Panc1 (cell line): ENCODE measurements at regions not wholly inside any gene's neighbourhood (a gene's known extent, or its start where the extent isn't known, plus 50 kb on each side); places are given as distances from the start of the nearest gene placed in this dataset.

ENCODE experiments used
- POLR2AphosphoS5 ChIP-seq: IDR thresholded peaks from 2 replicates; pipeline ENCODE4 v1.6.1; 2012; ENCODE audit warnings: mild to moderate bottlenecking, low read depth, low read length, moderate library complexity
- SIN3A ChIP-seq: IDR thresholded peaks from 2 replicates; pipeline ENCODE4 v1.6.1; 2012; ENCODE audit warnings: low read depth, mild to moderate bottlenecking, low read length, moderate library complexity, borderline replicate concordance; ENCODE audit not compliant: insufficient read depth
- TCF7L2 ChIP-seq: IDR thresholded peaks from 2 replicates; pipeline ENCODE4 v1.6.1; 2011; ENCODE audit warnings: mild to moderate bottlenecking, low read depth, low read length, inconsistent platforms
- TF ChIP-seq, protein P1 (sequence below): fragments of 450-650 bp; IDR thresholded peaks from 2 replicates; pipeline ENCODE4 v1.5.1; 2017; ENCODE audit warnings: mild to moderate bottlenecking
- TF ChIP-seq, protein P2 (sequence below), 2 experiments: IDR thresholded peaks; 2 replicates each; pipeline ENCODE4 v1.6.1; 2011 to 2012; ENCODE audit warnings: low read depth in 2 of 2, control low read depth in 1 of 2, low read length in 1 of 2, mild to moderate bottlenecking in 1 of 2, moderate library complexity in 1 of 2; ENCODE audit not compliant: insufficient read depth in 1 of 2

DNA sequence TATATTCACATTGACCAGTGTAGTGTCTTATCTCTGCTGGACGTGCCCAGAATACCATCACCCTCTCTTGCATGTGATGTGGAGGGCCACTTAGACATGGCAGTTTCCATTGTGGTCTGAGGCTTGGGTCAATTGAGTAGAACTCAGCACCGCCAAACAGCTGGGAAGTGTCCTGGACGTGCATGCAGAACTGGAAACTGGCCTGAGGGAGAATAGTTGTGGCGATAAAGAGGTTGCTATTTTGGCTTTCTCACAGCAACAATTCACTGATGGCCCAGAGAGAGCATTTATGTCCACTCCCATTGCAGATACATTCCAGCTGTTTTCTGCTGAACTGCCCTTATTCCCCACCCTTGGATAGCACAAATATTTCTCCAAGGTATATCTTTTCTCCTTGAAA, 210.1 kb upstream of the DAAM1 start:
- TF ChIP-seq, protein P1, sequence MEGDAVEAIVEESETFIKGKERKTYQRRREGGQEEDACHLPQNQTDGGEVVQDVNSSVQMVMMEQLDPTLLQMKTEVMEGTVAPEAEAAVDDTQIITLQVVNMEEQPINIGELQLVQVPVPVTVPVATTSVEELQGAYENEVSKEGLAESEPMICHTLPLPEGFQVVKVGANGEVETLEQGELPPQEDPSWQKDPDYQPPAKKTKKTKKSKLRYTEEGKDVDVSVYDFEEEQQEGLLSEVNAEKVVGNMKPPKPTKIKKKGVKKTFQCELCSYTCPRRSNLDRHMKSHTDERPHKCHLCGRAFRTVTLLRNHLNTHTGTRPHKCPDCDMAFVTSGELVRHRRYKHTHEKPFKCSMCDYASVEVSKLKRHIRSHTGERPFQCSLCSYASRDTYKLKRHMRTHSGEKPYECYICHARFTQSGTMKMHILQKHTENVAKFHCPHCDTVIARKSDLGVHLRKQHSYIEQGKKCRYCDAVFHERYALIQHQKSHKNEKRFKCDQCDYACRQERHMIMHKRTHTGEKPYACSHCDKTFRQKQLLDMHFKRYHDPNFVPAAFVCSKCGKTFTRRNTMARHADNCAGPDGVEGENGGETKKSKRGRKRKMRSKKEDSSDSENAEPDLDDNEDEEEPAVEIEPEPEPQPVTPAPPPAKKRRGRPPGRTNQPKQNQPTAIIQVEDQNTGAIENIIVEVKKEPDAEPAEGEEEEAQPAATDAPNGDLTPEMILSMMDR, result no peak
- TF ChIP-seq TCF7L2 (no peak), POLR2AphosphoS5 (no peak), SIN3A (no peak)
- TF ChIP-seq, protein P2, sequence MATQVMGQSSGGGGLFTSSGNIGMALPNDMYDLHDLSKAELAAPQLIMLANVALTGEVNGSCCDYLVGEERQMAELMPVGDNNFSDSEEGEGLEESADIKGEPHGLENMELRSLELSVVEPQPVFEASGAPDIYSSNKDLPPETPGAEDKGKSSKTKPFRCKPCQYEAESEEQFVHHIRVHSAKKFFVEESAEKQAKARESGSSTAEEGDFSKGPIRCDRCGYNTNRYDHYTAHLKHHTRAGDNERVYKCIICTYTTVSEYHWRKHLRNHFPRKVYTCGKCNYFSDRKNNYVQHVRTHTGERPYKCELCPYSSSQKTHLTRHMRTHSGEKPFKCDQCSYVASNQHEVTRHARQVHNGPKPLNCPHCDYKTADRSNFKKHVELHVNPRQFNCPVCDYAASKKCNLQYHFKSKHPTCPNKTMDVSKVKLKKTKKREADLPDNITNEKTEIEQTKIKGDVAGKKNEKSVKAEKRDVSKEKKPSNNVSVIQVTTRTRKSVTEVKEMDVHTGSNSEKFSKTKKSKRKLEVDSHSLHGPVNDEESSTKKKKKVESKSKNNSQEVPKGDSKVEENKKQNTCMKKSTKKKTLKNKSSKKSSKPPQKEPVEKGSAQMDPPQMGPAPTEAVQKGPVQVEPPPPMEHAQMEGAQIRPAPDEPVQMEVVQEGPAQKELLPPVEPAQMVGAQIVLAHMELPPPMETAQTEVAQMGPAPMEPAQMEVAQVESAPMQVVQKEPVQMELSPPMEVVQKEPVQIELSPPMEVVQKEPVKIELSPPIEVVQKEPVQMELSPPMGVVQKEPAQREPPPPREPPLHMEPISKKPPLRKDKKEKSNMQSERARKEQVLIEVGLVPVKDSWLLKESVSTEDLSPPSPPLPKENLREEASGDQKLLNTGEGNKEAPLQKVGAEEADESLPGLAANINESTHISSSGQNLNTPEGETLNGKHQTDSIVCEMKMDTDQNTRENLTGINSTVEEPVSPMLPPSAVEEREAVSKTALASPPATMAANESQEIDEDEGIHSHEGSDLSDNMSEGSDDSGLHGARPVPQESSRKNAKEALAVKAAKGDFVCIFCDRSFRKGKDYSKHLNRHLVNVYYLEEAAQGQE (IDR thresholded peaks at IDR 0.05; ENCODE audit: insufficient read depth in 1 of 2, low read depth in 2 of 2, low read length in 1 of 2), result no peak
